Stimulated activated naive CD8-positive, alpha-beta T cell treated with anti-CD3 and anti-CD28 coated beads, Interleukin-15, Interleukin-2, amounts not matched to agents 100 ng/mL and 50 ng/mL, for 24 hours (primary cell): ENCODE measurements at regions not wholly inside any gene's neighbourhood (a gene's known extent, or its start where the extent isn't known, plus 50 kb on each side); places are given as distances from the start of the nearest gene placed in this dataset.
A peak's percentile ranks its signal among the peaks of the same experiment; 100 is the strongest.

Experiments used
- H3K27ac Mint-ChIP-seq: one replicate; pipeline ENCODE4 v1.8.0; 2021; ENCODE audit warnings: mild to moderate bottlenecking, mixed read lengths
- H3K27me3 Mint-ChIP-seq: one replicate; pipeline ENCODE4 v1.8.0; 2021; ENCODE audit warnings: mixed read lengths
- H3K36me3 Mint-ChIP-seq: one replicate; pipeline ENCODE4 v1.8.0; 2021; ENCODE audit warnings: low read depth, mixed read lengths
- H3K4me1 Mint-ChIP-seq: one replicate; pipeline ENCODE4 v1.8.0; 2021; ENCODE audit warnings: low read depth, mixed read lengths
- H3K4me3 Mint-ChIP-seq: one replicate; pipeline ENCODE4 v1.8.0; 2021; ENCODE audit warnings: mild to moderate bottlenecking, mixed read lengths
- H3K9me3 Mint-ChIP-seq: one replicate; pipeline ENCODE4 v1.8.0; 2021; ENCODE audit warnings: mixed read lengths

DNA sequence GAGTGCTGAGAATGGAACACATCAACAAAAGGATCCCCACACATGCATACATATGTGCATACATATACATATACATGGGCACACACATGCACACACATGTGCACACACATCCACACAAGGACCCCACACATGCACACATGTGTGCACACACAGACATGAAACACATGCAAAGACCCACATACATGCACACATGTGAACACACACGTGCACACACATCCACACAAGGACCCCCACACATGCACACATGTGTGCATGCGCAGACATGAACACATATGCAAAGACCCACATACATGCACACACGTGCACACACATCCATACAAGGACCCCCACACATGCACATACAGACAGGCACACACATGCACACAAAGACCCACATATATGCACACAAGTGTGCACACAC lies 104.4 kb upstream of the ADARB2 start:
- Mint-ChIP-seq H3K36me3 (no peaks in the 10 kb centered on the region), H3K27ac (peak overlapping the region; percentile 58), H3K4me1 (no peaks in the 10 kb centered on the region), H3K4me3 (no peak overlapping the region), H3K27me3 (no peaks in the 10 kb centered on the region), H3K9me3 (no peaks in the 10 kb centered on the region)

DNA sequence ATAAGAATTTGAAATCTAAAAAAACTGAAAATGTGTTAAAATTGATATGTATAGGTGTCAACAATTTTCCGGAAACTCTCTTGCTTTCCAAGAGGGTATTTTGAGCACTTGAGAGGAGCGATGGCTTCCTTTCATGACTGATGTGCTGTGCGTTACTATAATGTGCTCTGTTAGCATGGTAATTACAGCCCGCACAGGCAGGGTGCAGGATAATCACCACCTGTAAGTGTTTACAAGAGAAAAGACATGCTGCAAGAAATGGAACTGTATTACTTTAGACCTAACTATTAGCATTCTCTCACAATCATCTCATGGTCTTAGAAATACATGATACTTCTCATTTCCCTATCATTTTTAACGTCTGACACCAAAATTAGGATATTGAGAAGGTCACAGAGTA lies 92.4 kb upstream of the ADARB2 start:
- Mint-ChIP-seq H3K4me1 (peaks cover 8% of the 10 kb centered on the region), H3K27ac (no peak overlapping the region), H3K4me3 (no peak overlapping the region), H3K9me3 (peaks cover 8% of the 10 kb centered on the region), H3K36me3 (no peaks in the 10 kb centered on the region), H3K27me3 (no peaks in the 10 kb centered on the region)

- no peaks in the 10 kb centered on the region for H3K27me3 Mint-ChIP-seq
Measured at GRCh38 chr10:1824928-1825327, 87.6 kb upstream of the ADARB2 start.

GRCh38 chr10:1814556-1814955 lies 77.2 kb upstream of the ADARB2 start:
- H3K27ac Mint-ChIP-seq: no peak overlapping the region
- H3K36me3 Mint-ChIP-seq: no peaks in the 10 kb centered on the region
- H3K4me1 Mint-ChIP-seq: no peaks in the 10 kb centered on the region
- peaks cover 30% of the 10 kb centered on the region for H3K9me3 Mint-ChIP-seq
- H3K4me3 Mint-ChIP-seq: no peak overlapping the region
- no peaks in the 10 kb centered on the region for H3K27me3 Mint-ChIP-seq

More at GRCh38 chr10:1824928-1825327, 87.6 kb upstream of the ADARB2 start:
- Mint-ChIP-seq H3K4me3 (no peak overlapping the region), H3K36me3 (no peaks in the 10 kb centered on the region), H3K9me3 (peaks cover 19% of the 10 kb centered on the region), H3K4me1 (peaks cover 9% of the 10 kb centered on the region), H3K27ac (no peak overlapping the region)

DNA sequence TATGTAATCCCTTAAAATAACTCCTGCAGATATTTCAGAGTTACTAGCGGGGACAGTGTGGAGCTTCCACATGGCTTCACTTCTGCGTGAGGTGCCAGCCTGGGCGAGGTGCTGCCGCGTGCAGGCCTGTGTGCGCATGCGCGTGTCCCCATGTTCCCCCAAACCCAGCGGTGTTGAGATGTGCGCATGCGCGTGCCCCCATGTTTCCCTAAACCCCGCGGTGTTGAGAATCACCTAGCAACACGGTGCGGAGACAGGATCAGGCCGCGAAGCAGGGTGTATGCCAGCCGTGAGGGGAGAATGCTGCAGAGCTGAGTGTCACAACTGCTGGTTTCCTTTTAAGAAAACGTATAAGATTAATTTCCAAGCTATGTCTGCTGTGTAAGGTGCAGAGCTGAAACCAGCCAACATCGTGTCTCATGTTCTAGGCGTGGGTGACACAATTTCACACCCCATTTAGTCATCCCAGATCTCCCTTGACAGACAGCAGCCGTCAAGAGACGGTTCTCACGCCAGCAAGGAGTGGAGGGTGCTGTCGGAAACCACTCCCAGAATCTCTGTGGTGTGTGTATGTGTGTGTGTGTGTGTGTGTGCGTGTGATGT lies 71.9 kb upstream of the ADARB2 start:
- Mint-ChIP-seq H3K4me3 (no peak overlapping the region), H3K27ac (no peak overlapping the region), H3K4me1 (no peaks in the 10 kb centered on the region), H3K27me3 (no peaks in the 10 kb centered on the region), H3K36me3 (no peaks in the 10 kb centered on the region), H3K9me3 (peaks cover 4% of the 10 kb centered on the region)

DNA sequence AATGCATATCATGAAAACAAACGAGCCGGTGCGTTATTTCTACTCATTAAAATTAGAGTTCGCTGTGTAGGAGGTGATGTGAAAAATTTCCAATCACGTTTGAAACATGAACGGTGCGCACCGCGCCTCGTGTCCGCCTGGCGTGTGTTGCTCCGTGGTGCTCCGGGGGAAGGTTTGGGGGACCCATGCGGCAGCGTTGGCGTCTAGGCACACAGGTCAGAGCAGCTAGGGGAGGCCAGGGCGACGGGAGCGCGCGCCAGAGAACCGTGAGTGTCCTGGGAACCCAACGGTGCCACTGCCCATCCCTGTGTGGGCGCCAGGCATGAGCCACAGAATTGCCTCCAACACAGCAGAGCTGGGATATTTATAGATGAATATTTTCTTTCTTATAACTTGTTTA lies 70.6 kb upstream of the ADARB2 start:
- Mint-ChIP-seq H3K9me3 (no peaks in the 10 kb centered on the region), H3K36me3 (no peaks in the 10 kb centered on the region), H3K27me3 (no peaks in the 10 kb centered on the region), H3K4me1 (no peaks in the 10 kb centered on the region), H3K4me3 (no peak overlapping the region), H3K27ac (no peak overlapping the region)

DNA sequence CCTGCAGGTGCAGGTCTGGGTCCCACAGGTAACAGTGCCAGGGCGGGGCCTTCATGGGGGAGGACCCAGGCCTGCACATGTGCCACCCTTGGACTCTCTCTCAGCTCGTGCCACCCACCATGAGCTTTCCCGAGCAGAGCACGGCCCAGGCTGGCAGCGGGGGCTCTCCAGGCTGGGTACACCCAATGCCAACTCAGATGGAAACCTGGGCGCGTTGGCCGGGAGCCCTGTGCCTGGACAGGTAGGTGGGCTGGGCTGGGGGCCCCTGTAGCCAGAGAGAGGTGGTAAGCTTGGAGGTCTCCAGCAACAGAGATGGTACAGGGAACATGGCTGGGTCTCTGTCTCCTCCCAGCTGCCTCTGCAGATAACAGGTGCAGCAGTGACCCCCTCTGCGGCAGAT lies 69.9 kb upstream of the ADARB2 start:
- H3K4me3 Mint-ChIP-seq: no peak overlapping the region
- peaks cover 5% of the 10 kb centered on the region for H3K4me1 Mint-ChIP-seq
- H3K27ac Mint-ChIP-seq: no peak overlapping the region
- no peaks in the 10 kb centered on the region for H3K27me3 Mint-ChIP-seq
- H3K9me3 Mint-ChIP-seq: no peaks in the 10 kb centered on the region
- no peaks in the 10 kb centered on the region for H3K36me3 Mint-ChIP-seq

DNA sequence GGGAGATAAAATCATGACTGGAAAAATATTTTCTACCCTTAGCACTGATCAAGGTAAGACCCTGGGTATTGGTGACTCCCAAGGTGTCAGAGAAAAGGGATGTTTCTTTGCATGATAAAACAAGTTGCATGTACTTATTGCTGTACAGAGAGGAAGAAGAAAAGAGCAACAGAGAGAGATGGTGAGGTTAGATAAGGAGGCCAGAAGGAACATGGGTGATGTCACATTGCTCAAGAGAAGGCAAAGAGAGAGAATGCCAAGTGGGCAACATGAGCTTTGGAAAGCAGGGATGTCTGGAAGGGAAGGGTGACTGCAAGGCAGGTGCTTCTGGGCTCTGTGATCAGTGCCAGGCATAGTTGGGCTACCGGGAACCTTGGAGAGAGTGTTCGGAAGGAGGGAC lies 65.1 kb upstream of the ADARB2 start:
- no peaks in the 10 kb centered on the region for H3K9me3 Mint-ChIP-seq
- H3K27ac Mint-ChIP-seq: no peak overlapping the region
- peaks cover 5% of the 10 kb centered on the region for H3K4me1 Mint-ChIP-seq
- H3K27me3 Mint-ChIP-seq: no peaks in the 10 kb centered on the region
- no peaks in the 10 kb centered on the region for H3K36me3 Mint-ChIP-seq
- no peak overlapping the region for H3K4me3 Mint-ChIP-seq

GRCh38 chr10:1788401-1788800 lies 51.1 kb upstream of the ADARB2 start:
- Mint-ChIP-seq H3K9me3 (no peaks in the 10 kb centered on the region), H3K4me3 (no peak overlapping the region), H3K27ac (no peak overlapping the region), H3K4me1 (no peaks in the 10 kb centered on the region), H3K27me3 (no peaks in the 10 kb centered on the region), H3K36me3 (no peaks in the 10 kb centered on the region)
